BE2C (cell line): ENCODE measurements at regions not wholly inside any gene's neighbourhood (a gene's known extent, or its start where the extent isn't known, plus 50 kb on each side); places are given as distances from the start of the nearest gene placed in this dataset.

Experiments used
- DNase-seq: peaks from one replicate; pipeline ENCODE4 v3.0.0-alpha.2; 2020
- H3K27me3 ChIP-seq: fragments of 250-450 bp; sonication (Bioruptor Pico); 2 replicates; pipeline ENCODE4 v1.5.1; 2020; ENCODE audit warnings: mild to moderate bottlenecking
- H3K36me3 ChIP-seq: fragments of 250-450 bp; sonication (Bioruptor Pico); 2 replicates; pipeline ENCODE4 v1.5.1; 2020; ENCODE audit warnings: mild to moderate bottlenecking
- H3K4me1 ChIP-seq: fragments of 250-450 bp; sonication (Bioruptor Pico); 2 replicates; pipeline ENCODE4 v1.5.1; 2020
- H3K4me3 ChIP-seq: 2 replicates; pipeline ENCODE4 v1.5.1; 2011; ENCODE audit warnings: low read depth, low read length
- H3K9me3 ChIP-seq: fragments of 250-450 bp; sonication (Bioruptor Pico); 2 replicates; pipeline ENCODE4 v1.5.1; 2020
- TF ChIP-seq, protein P1 (sequence below): IDR thresholded peaks from 2 replicates; pipeline ENCODE4 v1.5.1; 2012; ENCODE audit warnings: mild to moderate bottlenecking, low read depth, low read length

DNA sequence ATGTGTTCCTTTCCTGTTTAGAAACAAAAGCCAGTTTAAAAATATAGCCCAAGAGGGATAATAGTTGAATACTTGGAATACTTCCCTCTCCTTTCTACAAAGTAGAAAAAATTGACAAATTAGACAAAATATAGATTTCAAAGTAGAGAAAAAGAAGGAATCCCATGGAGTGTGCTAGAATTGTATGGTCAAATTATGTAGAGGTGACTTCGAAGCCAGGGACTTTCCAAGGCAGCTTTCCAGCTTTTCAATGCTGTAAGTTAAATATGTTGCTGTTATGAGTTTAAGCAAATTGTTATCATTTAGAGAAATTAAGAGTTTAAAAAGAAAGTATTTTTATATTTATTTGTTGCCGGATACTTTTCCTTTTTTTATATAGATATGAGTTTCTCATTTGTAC is 415.5 kb upstream of the OPRM1 start:
- no peak overlapping the region for H3K4me3 ChIP-seq
- peaks cover 25% of the 10 kb centered on the region for H3K4me1 ChIP-seq
- no peak for DNase-seq
- no peaks in the 10 kb centered on the region for H3K36me3 ChIP-seq
- no peaks in the 10 kb centered on the region; the same call in 1 of the 2 replicates for H3K9me3 ChIP-seq
- TF ChIP-seq, protein P1, sequence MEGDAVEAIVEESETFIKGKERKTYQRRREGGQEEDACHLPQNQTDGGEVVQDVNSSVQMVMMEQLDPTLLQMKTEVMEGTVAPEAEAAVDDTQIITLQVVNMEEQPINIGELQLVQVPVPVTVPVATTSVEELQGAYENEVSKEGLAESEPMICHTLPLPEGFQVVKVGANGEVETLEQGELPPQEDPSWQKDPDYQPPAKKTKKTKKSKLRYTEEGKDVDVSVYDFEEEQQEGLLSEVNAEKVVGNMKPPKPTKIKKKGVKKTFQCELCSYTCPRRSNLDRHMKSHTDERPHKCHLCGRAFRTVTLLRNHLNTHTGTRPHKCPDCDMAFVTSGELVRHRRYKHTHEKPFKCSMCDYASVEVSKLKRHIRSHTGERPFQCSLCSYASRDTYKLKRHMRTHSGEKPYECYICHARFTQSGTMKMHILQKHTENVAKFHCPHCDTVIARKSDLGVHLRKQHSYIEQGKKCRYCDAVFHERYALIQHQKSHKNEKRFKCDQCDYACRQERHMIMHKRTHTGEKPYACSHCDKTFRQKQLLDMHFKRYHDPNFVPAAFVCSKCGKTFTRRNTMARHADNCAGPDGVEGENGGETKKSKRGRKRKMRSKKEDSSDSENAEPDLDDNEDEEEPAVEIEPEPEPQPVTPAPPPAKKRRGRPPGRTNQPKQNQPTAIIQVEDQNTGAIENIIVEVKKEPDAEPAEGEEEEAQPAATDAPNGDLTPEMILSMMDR = no peak
- H3K27me3 ChIP-seq = no peaks in the 10 kb centered on the region

DNA sequence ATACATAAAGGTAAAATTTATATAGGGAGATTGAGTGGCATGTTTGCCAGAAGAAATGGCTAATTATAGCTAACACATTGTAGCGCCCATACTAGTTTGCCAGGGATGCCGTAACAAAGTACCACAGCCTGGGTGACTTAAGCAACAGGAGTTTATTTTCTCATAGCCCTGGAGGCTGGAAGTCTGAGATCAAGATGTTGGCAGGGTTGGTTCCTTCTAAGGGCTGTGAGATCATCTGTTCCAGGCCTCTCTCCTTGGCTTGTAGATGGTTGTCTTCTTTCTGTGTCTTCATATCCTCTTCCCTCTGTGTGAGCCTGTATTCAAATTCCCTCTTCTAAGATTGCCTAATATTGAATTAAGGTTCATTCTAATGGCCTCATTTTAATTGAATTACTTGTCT is 417.5 kb upstream of the OPRM1 start:
- Histone ChIP-seq H3K9me3 (no peaks in the 10 kb centered on the region), H3K4me3 (no peak overlapping the region), H3K36me3 (no peaks in the 10 kb centered on the region), H3K27me3 (no peaks in the 10 kb centered on the region), H3K4me1 (peaks cover 29% of the 10 kb centered on the region)
- DNase-seq = peak; percentile 6
- TF ChIP-seq, protein P1 = no peak

DNA sequence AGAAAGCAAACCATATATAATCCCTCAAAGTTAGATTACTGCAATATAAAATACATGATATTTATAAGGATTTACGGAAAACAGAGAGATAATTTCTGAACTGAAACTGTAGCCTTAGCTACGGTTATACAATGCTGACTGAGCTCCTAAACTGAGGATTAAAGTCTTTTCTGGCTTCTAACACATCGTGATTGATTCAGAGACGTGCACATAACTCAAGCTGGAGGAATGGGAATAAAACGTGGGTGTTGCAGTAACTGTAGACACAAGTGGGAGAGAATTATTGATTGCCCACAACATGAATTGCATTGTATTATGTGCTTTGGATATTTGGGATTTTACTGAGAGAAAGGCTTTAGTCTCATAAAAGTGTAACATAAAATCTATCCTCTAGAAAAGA is 418.0 kb upstream of the OPRM1 start:
- Histone ChIP-seq H3K4me1 (peaks cover 29% of the 10 kb centered on the region), H3K27me3 (no peaks in the 10 kb centered on the region), H3K4me3 (no peak overlapping the region), H3K9me3 (no peaks in the 10 kb centered on the region), H3K36me3 (no peaks in the 10 kb centered on the region)
- DNase-seq = no peak
- TF ChIP-seq, protein P1 = no peak

DNA sequence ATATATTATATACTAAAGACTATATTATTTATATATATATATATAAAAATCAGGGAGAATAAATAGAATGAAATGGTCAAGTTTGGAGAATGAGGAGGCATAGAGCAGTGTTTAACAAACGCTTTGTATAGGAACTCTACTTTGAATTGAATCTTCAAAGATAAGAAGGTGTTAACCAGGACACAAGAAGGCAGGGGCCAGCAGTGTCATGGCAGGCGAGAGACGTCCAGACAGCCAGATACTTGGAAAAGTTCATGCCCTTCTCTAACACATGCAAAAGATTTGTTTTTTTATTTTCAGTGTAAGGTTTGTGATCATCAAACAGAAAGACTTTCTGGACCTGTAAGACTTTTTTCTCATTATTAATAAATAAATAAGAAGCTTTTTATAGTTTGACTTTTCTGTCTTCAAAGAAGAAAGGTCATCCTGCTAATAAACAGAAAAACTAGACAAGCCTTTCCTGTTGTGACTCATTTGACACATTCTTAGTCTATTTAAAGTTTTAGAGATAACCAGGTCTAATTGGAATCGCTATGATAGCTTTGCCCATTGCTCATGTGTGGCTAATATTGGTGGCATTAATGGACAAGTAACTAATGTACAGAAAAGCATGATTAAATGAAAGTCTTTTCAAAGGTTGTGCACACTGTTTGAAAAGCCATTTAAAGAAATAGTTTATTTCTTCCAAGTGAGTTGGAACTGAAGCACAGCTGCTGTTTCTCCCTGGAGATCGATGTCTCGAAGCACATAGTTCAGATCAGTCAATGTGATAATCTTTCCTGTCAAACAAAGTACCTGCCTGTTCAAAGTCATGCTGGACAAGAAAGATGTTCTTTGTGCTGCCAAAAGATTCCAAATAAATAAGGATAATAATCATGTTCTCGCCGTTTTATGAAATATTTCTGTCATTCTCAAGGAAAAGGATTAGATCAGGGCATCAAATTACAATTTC is 420.4 kb upstream of the OPRM1 start:
- Histone ChIP-seq H3K36me3 (no peaks in the 10 kb centered on the region), H3K27me3 (no peaks in the 10 kb centered on the region), H3K9me3 (no peaks in the 10 kb centered on the region), H3K4me3 (no peak overlapping the region), H3K4me1 (peaks cover 32% of the 10 kb centered on the region)
- TF ChIP-seq, protein P1 = no peak
- DNase-seq = no peak

DNA sequence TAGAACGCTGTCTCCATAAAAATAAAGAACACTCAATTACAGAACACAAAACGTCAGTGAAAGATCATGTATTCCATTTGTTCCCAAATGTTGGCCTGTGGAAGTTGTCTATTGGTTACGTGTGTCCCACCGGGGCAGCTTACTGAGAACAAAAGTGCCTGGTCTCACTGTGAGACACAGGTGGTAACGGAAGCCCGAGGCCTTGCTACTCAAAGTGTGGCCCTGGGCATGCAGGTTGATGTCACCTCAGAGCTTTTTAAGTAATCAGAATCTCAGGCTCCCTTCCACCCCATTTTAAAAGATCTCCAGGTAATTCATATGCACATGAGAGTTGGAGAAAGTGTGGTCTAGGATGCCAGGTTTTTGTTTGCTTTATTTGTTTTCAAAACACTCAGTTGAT is 422.5 kb upstream of the OPRM1 start:
- Histone ChIP-seq H3K36me3 (no peaks in the 10 kb centered on the region), H3K4me1 (peaks cover 32% of the 10 kb centered on the region), H3K9me3 (no peaks in the 10 kb centered on the region), H3K27me3 (no peaks in the 10 kb centered on the region), H3K4me3 (no peak overlapping the region)
- TF ChIP-seq, protein P1 = no peak
- no peak for DNase-seq
